ENCODE measurements at regions not wholly inside any gene's neighbourhood (a gene's known extent, or its start where the extent isn't known, plus 50 kb on each side); places are given as distances from the start of the nearest gene placed in this dataset.

DNA sequence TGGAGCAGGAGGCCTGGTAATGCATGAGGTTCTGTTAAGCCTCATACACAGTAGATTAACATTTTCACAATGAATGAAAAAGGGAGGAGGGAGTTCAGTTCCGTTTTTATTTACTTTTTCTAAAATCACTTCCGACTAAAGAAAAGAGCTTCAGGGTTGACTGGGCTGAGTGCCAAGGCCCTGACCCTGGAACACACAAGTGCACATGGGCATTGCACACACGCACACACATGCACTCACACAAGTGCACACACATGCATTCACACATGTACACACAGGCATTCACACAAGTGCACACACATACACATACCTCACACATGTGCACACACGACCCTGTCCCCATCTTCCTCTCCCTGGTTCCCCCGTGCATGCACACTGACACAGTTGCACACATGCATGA is 303.3 kb downstream of the BRD1 start:
- FAIRE-seq (no peak), DNase-seq (ENCODE audit: insufficient read length, low spot score) (no peak)
- TF ChIP-seq POLR2AphosphoS5 (IDR thresholded peaks at IDR 0.05; ENCODE audit: low read depth, low read length) (no peak), SPI1 (IDR thresholded peaks at IDR 0.05; ENCODE audit: low read depth, low read length) (no peak), PAX5 (IDR thresholded peaks at IDR 0.05; ENCODE audit: insufficient read depth, low read length, severe bottlenecking) (no peak), POLR2A (IDR thresholded peaks at IDR 0.05; ENCODE audit: low read depth, low read length) (no peak), POU2F2 (IDR thresholded peaks at IDR 0.05; ENCODE audit: low read depth, low read length) (no peak), TAF1 (IDR thresholded peaks at IDR 0.05; ENCODE audit: low read depth, low read length) (no peak)

DNA sequence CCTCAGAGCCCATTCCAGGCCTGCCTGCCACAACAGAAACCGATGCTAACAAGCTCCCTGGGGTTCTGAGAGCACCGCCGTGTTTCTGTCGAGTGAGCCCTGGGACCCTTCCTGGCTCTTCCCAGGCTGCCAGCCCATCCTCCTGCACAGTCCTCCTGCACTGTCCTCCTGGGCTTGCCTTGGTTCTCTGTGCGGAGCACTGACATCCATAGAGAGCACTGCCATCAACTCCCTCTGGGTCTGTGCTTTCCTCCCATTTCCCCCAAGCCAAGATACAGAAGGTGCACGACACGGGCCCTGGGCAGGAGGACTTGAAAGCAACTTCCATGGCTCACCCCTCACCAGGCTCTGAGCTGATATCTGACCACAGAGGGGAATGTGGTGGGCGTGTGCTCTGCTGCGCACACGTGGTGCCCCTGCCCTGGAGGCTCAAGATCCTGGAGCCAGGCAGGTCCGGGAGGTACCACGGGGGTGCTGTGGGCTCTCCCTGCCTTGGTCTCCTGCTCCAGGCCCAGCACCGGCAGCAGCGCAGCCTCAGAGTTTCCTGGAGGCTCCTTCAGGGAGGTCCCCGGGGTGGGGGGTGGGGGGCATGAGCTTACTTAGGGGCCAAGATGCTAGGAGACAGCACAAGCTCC is 304.2 kb downstream of the BRD1 start:
- FAIRE-seq (no peak), DNase-seq (ENCODE audit: insufficient read length, low spot score) (no peak)
- no peak for TF ChIP-seq PAX5 (IDR thresholded peaks at IDR 0.05; ENCODE audit: insufficient read depth, low read length, severe bottlenecking)
- no peak for TF ChIP-seq SPI1 (IDR thresholded peaks at IDR 0.05; ENCODE audit: low read depth, low read length)
- TF ChIP-seq TAF1 (IDR thresholded peaks at IDR 0.05; ENCODE audit: low read depth, low read length) = no peak
- TF ChIP-seq POU2F2 (IDR thresholded peaks at IDR 0.05; ENCODE audit: low read depth, low read length) = no peak
- TF ChIP-seq POLR2AphosphoS5 (IDR thresholded peaks at IDR 0.05; ENCODE audit: low read depth, low read length) = no peak
- TF ChIP-seq POLR2A (IDR thresholded peaks at IDR 0.05; ENCODE audit: low read depth, low read length) = no peak

DNA sequence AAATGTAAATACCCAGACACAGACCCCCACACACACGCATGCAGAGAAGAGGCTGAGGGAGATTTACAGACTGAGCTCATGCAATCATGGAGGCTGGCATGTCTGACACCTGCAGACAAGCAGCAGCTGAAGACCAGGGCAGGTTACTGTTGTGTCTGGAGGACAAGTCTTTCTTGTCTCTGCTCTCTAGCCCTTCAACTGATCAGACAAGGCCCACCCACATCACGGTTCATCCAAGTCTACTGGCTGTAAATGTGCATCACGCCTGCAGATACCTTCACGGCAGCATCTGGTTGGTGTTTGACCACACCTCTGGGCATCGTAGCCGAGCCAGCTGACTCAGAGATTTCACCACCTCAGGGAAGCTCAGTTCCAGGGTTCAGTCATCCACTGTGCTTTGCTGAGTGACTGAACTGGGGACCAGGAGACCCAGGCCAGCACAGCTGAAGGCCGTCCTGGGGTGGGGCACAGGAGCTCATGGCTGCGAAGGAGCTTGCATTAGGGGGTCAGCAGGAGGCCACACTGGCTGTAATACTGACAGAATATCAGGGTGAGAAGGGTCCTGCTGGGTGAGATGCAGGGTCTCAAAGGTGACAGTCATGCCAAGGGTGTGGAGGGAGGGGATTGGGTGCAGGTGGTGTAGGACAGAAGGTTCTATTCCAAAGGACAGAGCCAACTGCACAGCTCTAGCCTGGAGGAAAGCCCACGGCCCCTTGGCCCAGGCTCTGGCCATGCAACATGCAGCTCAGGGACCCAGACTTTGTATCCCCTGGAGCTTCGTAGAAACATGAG is 304.9 kb downstream of the BRD1 start:
- TF ChIP-seq POLR2A (IDR thresholded peaks at IDR 0.05; ENCODE audit: low read depth, low read length) (no peak), TAF1 (IDR thresholded peaks at IDR 0.05; ENCODE audit: low read depth, low read length) (no peak), POLR2AphosphoS5 (IDR thresholded peaks at IDR 0.05; ENCODE audit: low read depth, low read length) (no peak), PAX5 (IDR thresholded peaks at IDR 0.05; ENCODE audit: insufficient read depth, low read length, severe bottlenecking) (no peak), POU2F2 (IDR thresholded peaks at IDR 0.05; ENCODE audit: low read depth, low read length) (no peak), SPI1 (IDR thresholded peaks at IDR 0.05; ENCODE audit: low read depth, low read length) (no peak)
- DNase-seq (ENCODE audit: insufficient read length, low spot score) (no peak), FAIRE-seq (no peak)

DNA sequence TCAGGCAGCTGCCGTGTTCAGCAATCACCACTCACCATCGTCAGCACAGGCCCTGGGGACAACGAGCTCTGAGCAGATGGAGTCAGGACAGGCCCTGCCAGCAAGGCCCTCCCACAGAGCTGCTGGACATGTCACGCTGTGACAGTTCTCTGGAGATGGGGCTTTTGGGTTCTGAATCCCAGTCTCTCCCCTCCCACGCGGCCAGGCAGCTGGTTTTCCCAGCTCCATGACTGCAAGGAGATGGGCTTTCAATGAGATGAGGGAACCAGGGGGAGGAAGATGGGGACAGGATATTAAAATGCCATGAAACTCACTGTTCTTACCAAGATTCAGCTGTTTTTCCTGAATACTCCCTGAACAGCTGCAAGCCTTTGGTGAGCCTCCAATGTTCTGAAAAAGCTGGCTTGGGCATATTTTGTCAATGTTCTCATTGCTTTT is 305.9 kb downstream of the BRD1 start:
- no peak for DNase-seq (ENCODE audit: insufficient read length, low spot score)
- FAIRE-seq = no peak

DNA sequence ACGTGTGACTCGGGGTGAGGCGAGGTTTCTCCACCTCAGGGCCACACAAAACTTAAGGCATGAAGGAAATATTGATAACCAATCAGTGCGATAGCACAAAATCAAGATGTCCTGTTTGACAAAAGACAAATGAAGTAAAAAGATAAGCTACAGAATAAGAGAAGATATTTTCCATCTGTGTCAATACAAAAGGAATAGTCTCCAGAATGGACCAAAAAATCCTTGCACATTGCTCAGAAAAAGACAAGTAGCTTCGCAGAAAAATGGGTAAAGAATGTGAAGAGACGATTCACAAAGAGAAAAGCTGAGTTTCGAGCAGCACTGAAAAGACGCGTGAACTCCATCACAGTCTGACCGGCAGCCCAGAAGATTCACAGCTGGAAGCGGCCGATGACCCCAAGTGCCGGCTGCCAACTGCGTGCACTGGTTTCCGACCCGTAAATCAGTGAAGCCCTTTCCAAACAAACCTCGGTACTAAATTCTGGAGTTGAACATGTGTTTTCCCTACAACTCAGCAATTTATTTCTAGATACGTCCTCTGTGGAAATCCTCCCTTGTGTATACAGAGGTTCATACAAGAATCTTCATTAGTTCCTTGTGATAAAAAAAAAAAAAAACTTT is 308.4 kb downstream of the BRD1 start:
- DNase-seq (ENCODE audit: insufficient read length, low spot score) (no peak), FAIRE-seq (no peak)
- TF ChIP-seq POU2F2 (IDR thresholded peaks at IDR 0.05; ENCODE audit: low read depth, low read length) = no peak

More for the DNA sequence above, 305.9 kb downstream of the BRD1 start:
- no peak for TF ChIP-seq POLR2AphosphoS5 (IDR thresholded peaks at IDR 0.05; ENCODE audit: low read depth, low read length)
- no peak for TF ChIP-seq PAX5 (IDR thresholded peaks at IDR 0.05; ENCODE audit: insufficient read depth, low read length, severe bottlenecking)
- TF ChIP-seq SPI1 (IDR thresholded peaks at IDR 0.05; ENCODE audit: low read depth, low read length) = no peak
- TF ChIP-seq POLR2A (IDR thresholded peaks at IDR 0.05; ENCODE audit: low read depth, low read length) = no peak
- no peak for TF ChIP-seq TAF1 (IDR thresholded peaks at IDR 0.05; ENCODE audit: low read depth, low read length)
- no peak for TF ChIP-seq POU2F2 (IDR thresholded peaks at IDR 0.05; ENCODE audit: low read depth, low read length)

DNA sequence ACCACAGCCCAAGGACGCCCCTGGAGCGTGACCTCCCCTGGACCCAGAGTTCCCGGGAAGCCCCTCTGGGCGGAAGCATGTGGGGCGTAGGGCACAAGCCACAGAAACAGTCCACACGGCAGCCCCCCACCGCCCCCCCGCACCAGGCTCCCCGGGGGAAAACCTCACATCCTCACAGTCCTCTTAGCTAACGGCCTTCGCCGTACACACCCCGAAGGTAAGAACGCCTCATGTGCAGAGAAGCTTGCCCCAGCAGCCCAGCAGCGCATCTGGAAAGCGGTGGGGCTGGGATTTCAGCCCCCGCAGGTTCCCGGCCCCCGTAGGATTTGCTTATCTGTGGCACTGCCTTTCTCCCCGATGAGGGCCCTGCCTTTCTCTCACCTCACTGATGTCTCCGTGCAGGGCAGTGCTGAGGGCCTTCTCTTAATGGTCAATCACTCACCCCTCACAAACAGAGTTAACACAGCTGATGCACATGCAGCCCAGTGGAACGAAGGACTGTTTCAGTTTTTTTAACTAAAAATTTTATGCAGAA is 309.2 kb downstream of the BRD1 start:
- FAIRE-seq (no peak), DNase-seq (ENCODE audit: insufficient read length, low spot score) (no peak)
- TF ChIP-seq TAF1 (IDR thresholded peaks at IDR 0.05; ENCODE audit: low read depth, low read length) (no peak), PAX5 (IDR thresholded peaks at IDR 0.05; ENCODE audit: insufficient read depth, low read length, severe bottlenecking) (no peak), POLR2AphosphoS5 (IDR thresholded peaks at IDR 0.05; ENCODE audit: low read depth, low read length) (no peak), POLR2A (IDR thresholded peaks at IDR 0.05; ENCODE audit: low read depth, low read length) (no peak), POU2F2 (IDR thresholded peaks at IDR 0.05; ENCODE audit: low read depth, low read length) (no peak), SPI1 (IDR thresholded peaks at IDR 0.05; ENCODE audit: low read depth, low read length) (no peak)

DNA sequence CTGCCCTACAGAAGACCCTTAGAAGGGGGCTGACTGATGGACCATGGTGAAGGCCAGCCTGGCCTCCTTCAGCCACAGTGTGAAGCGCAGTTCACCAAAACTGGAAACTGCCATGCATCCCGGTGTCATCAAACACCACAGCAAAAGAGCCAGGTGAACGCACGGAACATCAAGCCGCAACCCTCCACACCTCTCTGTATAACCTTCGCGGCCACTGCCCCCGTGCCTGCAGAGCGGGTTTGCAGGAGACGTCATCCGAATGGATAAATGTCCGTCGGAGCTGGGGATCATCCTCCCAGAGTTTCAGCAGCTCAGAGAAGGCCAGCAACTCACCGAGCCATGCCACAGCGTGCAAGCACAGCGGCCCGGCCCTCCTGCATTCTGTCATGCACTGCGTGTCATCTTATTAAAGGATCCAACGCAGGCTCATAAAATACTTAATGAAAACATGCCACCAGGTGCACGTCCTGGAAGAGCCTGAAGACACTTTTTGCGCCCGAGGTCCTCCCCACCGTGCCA is 309.9 kb downstream of the BRD1 start:
- DNase-seq (ENCODE audit: insufficient read length, low spot score) (no peak), FAIRE-seq (no peak)
- TF ChIP-seq SPI1 (IDR thresholded peaks at IDR 0.05; ENCODE audit: low read depth, low read length) (no peak), PAX5 (IDR thresholded peaks at IDR 0.05; ENCODE audit: insufficient read depth, low read length, severe bottlenecking) (no peak), POU2F2 (IDR thresholded peaks at IDR 0.05; ENCODE audit: low read depth, low read length) (no peak), POLR2AphosphoS5 (IDR thresholded peaks at IDR 0.05; ENCODE audit: low read depth, low read length) (no peak), POLR2A (IDR thresholded peaks at IDR 0.05; ENCODE audit: low read depth, low read length) (no peak), TAF1 (IDR thresholded peaks at IDR 0.05; ENCODE audit: low read depth, low read length) (no peak)

DNA sequence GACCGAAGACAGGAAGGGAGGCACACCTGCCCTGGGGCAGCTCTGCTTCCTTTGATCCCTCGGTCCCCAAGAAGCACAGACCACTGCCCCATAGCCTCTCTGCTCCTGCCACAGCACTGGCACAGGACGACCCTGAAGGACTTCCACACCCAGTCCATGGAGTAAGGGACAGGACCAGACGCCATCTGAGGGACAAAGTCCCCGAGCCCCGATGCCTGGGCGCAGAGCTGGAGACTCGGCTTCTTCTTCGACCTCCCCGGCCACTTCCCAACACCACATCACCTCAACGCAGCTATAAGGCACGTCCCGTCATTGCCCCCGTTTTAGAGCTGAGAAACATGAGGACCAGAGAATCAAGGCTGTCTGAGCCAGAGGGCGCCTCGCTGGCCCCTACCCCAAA is 310.5 kb downstream of the BRD1 start:
- TF ChIP-seq POLR2AphosphoS5 (IDR thresholded peaks at IDR 0.05; ENCODE audit: low read depth, low read length) = no peak
- no peak for DNase-seq (ENCODE audit: insufficient read length, low spot score)
- FAIRE-seq = no peak

DNA sequence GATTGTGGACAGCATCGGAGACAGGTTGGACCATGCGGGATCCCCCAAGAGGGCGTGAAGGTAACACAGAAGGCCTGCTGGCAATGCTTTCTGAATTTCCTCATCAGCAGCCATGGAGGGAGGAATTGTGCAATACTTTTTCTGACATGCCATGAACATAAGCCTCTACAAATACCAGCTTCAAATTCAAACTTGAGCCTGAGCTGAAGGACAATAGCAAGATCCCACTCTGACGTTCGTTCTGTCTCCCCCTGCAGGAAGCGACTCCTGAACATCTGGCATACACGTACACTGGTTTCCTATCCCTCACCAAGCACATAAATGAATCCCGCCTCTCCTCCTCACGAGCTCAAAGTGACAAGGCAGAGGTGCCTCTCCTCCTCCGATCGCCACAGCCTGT is 312.2 kb downstream of the BRD1 start:
- no peak for DNase-seq (ENCODE audit: insufficient read length, low spot score)
- FAIRE-seq = no peak

More for the DNA sequence above, 312.2 kb downstream of the BRD1 start:
- TF ChIP-seq POLR2AphosphoS5 (IDR thresholded peaks at IDR 0.05; ENCODE audit: low read depth, low read length) (no peak), TAF1 (IDR thresholded peaks at IDR 0.05; ENCODE audit: low read depth, low read length) (no peak), SPI1 (IDR thresholded peaks at IDR 0.05; ENCODE audit: low read depth, low read length) (no peak), POLR2A (IDR thresholded peaks at IDR 0.05; ENCODE audit: low read depth, low read length) (no peak), POU2F2 (IDR thresholded peaks at IDR 0.05; ENCODE audit: low read depth, low read length) (no peak), PAX5 (IDR thresholded peaks at IDR 0.05; ENCODE audit: insufficient read depth, low read length, severe bottlenecking) (no peak)

All from GM12891 (cell line).